OCI-LY3 (cell line): ENCODE measurements at regions not wholly inside any gene's neighbourhood (a gene's known extent, or its start where the extent isn't known, plus 50 kb on each side); places are given as distances from the start of the nearest gene placed in this dataset.

Experiments
- H2AFZ ChIP-seq: fragments of 200-600, 300-600 bp; shearing (Covaris generic); 2 replicates; pipeline ENCODE4 v1.6.0; 2014; ENCODE audit warnings: antibody characterized with exemption, low read depth, low read length
- H3K27ac ChIP-seq: fragments of 200-600, 300-600 bp; sonication (generic); 2 replicates; pipeline ENCODE4 v1.5.1; 2014; ENCODE audit warnings: mild to moderate bottlenecking, low read length, moderate library complexity, mixed read lengths
- H3K27me3 ChIP-seq: fragments of 200-600, 300-600 bp; sonication (generic); 2 replicates; pipeline ENCODE4 v1.6.1; 2014; ENCODE audit warnings: low read depth, low read length, mixed read lengths
- H3K36me3 ChIP-seq: fragments of 200-600, 300-600 bp; sonication (generic); replicated peaks from 2 replicates; pipeline ENCODE3; 2014; ENCODE audit warnings: low read depth, low read length, mixed read lengths
- H3K4me1 ChIP-seq: fragments of 300-600, 200-600 bp; sonication (generic); 2 replicates; pipeline ENCODE4 v1.6.1; 2014; ENCODE audit warnings: low read length, mixed read lengths
- H3K4me2 ChIP-seq: fragments of 200-600, 300-600 bp; sonication (generic); 2 replicates; pipeline ENCODE4 v1.6.1; 2014; ENCODE audit warnings: low read length, mixed read lengths
- H3K4me3 ChIP-seq: fragments of 300-600, 200-600 bp; sonication (generic); 2 replicates; pipeline ENCODE4 v1.5.1; 2014; ENCODE audit warnings: antibody characterized with exemption, mild to moderate bottlenecking, low read length, moderate library complexity
- H3K79me2 ChIP-seq: fragments of 300-600, 200-600 bp; shearing (Covaris generic); 2 replicates; pipeline ENCODE4 v1.6.1; 2014; ENCODE audit warnings: mild to moderate bottlenecking, low read length, mixed read lengths
- H3K9ac ChIP-seq: fragments of 300-600, 200-600 bp; shearing (Covaris generic); 2 replicates; pipeline ENCODE4 v1.6.0; 2014; ENCODE audit warnings: mild to moderate bottlenecking, low read length, moderate library complexity
- H3K9me3 ChIP-seq: fragments of 200-600, 300-600 bp; shearing (Covaris generic); 2 replicates; pipeline ENCODE4 v1.6.1; 2014; ENCODE audit warnings: low read length, mixed read lengths; ENCODE audit not compliant: insufficient read depth
- H4K20me1 ChIP-seq: fragments of 200-600, 300-600 bp; sonication (generic); 2 replicates; pipeline ENCODE4 v1.6.1; 2016; ENCODE audit warnings: low read length, mixed read lengths; ENCODE audit not compliant: insufficient read depth
- CTCF ChIP-seq: fragments of 200-600, 300-600 bp; sonication (generic); IDR thresholded peaks from 2 replicates; pipeline ENCODE4 v1.5.1; 2014; ENCODE audit warnings: antibody characterized with exemption, low read length, low read depth
- EZH2phosphoT487 ChIP-seq: fragments of 200-600 bp; shearing (Covaris generic); IDR thresholded peaks from 2 replicates; pipeline ENCODE4 v1.6.1; 2018; ENCODE audit warnings: antibody characterized with exemption, mixed run types, low read depth

- Histone ChIP-seq H3K27me3 (no peaks in the 10 kb centered on the region), H3K79me2 (no peaks in the 10 kb centered on the region), H3K9me3 (no peaks in the 10 kb centered on the region), H3K36me3 (no peaks in the 10 kb centered on the region), H3K4me1 (peaks cover 10% of the 10 kb centered on the region), H3K27ac (no peak overlapping the region), H4K20me1 (no peaks in the 10 kb centered on the region), H3K4me2 (peak overlapping the region; percentile 72), H3K4me3 (peak overlapping the region; percentile 67), H3K9ac (no peak overlapping the region), H2AFZ (peak overlapping the region; percentile 66; the same call in 1 of the 2 replicates)
- no peak for TF ChIP-seq EZH2phosphoT487
- no peak for TF ChIP-seq CTCF
Measured at GRCh38 chr10:28906011-28906411, 228.7 kb downstream of the BAMBI start.

- no peaks in the 10 kb centered on the region for H4K20me1 ChIP-seq
- H3K27me3 ChIP-seq, result no peaks in the 10 kb centered on the region
- peaks cover 10% of the 10 kb centered on the region for H3K4me1 ChIP-seq
- H3K9me3 ChIP-seq, result no peaks in the 10 kb centered on the region
- no peaks in the 10 kb centered on the region for H3K36me3 ChIP-seq
- TF ChIP-seq CTCF (no peak), EZH2phosphoT487 (no peak)
- H3K79me2 ChIP-seq, result no peaks in the 10 kb centered on the region
- H3K27ac ChIP-seq, result no peak overlapping the region
- H3K9ac ChIP-seq, result no peak overlapping the region
- H3K4me2 ChIP-seq, result peak overlapping the region; percentile 72
- H2AFZ ChIP-seq, result peak overlapping the region; percentile 66
- peak overlapping the region; percentile 67 for H3K4me3 ChIP-seq
Measured at GRCh38 chr10:28906415-28906814, 229.1 kb downstream of the BAMBI start.

GRCh38 chr10:28906934-28907333, 229.6 kb downstream of the BAMBI start:
- no peak for TF ChIP-seq CTCF
- TF ChIP-seq EZH2phosphoT487, result no peak
- no peak overlapping the region for H3K27ac ChIP-seq
- H2AFZ ChIP-seq, result no peak overlapping the region
- H3K79me2 ChIP-seq, result no peaks in the 10 kb centered on the region
- H3K4me3 ChIP-seq, result no peak overlapping the region
- no peak overlapping the region for H3K4me2 ChIP-seq
- H4K20me1 ChIP-seq, result no peaks in the 10 kb centered on the region
- no peaks in the 10 kb centered on the region for H3K27me3 ChIP-seq
- no peaks in the 10 kb centered on the region for H3K9me3 ChIP-seq
- no peak overlapping the region for H3K9ac ChIP-seq
- peaks cover 10% of the 10 kb centered on the region for H3K4me1 ChIP-seq
- H3K36me3 ChIP-seq, result no peaks in the 10 kb centered on the region

GRCh38 chr10:28909875-28910274, 232.6 kb downstream of the BAMBI start:
- Histone ChIP-seq H3K4me3 (no peak overlapping the region), H3K9ac (no peak overlapping the region), H2AFZ (no peak overlapping the region), H3K36me3 (no peaks in the 10 kb centered on the region), H3K4me2 (no peak overlapping the region), H3K9me3 (no peaks in the 10 kb centered on the region), H4K20me1 (no peaks in the 10 kb centered on the region), H3K79me2 (no peaks in the 10 kb centered on the region), H3K27me3 (no peaks in the 10 kb centered on the region), H3K4me1 (peaks cover 15% of the 10 kb centered on the region), H3K27ac (no peak overlapping the region)
- no peak for TF ChIP-seq CTCF
- TF ChIP-seq EZH2phosphoT487, result no peak
